ENCODE measurements at regions not wholly inside any gene's neighbourhood (a gene's known extent, or its start where the extent isn't known, plus 50 kb on each side); places are given as distances from the start of the nearest gene placed in this dataset.

- TF ChIP-seq CTCF (IDR thresholded peaks at IDR 0.05; ENCODE audit: extremely low read depth in 1 of 2, insufficient read depth in 1 of 2, low read depth in 1 of 2, low read length in 2 of 2): no peak
- no peak for TF ChIP-seq POLR2A (IDR thresholded peaks at IDR 0.05; ENCODE audit: low read depth, low read length)
- no peak for TF ChIP-seq MAX (IDR thresholded peaks at IDR 0.05; ENCODE audit: insufficient read depth, insufficient read length)
Observed at GRCh38 chr14:30791522-30792351, 82.6 kb upstream of the COCH start.
